ENCODE measurements at regions not wholly inside any gene's neighbourhood (a gene's known extent, or its start where the extent isn't known, plus 50 kb on each side); places are given as distances from the start of the nearest gene placed in this dataset.
"Not testable (repeated sequence)": the region's sequence is repeated elsewhere in the genome, so short reads cannot be mapped to it uniquely, and the experiment has no call there.

DNA sequence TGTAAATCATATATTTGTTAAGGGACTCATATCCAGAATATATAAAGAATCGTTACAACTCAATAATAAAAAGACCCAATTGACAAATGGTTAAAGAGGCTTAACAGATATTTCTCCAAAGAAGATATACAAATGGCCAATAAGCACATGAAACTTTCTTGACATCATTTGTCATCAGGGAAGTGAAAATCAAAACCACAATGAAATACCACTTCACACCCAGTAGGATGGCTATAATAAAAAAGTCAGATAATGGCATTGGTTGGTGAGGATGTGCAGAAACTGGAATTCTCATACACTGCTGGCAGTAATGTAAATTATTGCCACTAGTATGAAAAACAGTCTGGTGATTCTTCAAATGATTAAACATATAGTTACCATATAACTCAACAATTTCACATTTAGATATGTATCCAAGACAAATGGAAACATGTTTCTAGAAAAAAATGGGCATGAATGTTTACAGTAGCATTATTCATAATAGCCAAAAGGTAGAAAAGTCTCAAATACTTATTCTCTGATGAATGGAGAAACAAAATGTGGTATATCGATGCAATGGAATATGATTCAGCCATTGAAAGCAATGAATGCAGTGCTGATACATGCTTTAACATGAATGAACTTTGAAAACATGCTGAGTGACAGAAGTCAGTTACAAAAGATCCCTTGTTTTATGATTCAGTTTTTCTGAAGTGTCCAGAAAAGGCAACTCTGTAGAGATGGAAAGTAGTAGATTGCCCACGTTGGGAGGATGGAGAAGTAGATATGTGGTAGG, 304.6 kb upstream of the ZEB2 start:
- no peak for DNase-seq (ENCODE audit: low read depth in 2 of 2)

GRCh38 chr2:144822966-144823365, 303.0 kb upstream of the ZEB2 start:
- DNase-seq (ENCODE audit: low read depth in 2 of 2) = no peak

- DNase-seq (ENCODE audit: low read depth in 2 of 2) = no peak
These were observed 292.4 kb upstream of the ZEB2 start for GRCh38 chr2:144812288-144812687.

- peak; percentile 1 to 93 for DNase-seq (ENCODE audit: low read depth in 2 of 2)
These were observed 281.8 kb upstream of the ZEB2 start for GRCh38 chr2:144801766-144802165.

- no peak for DNase-seq (ENCODE audit: low read depth in 2 of 2)
These were observed 281.4 kb upstream of the ZEB2 start for GRCh38 chr2:144801325-144801724.

DNA sequence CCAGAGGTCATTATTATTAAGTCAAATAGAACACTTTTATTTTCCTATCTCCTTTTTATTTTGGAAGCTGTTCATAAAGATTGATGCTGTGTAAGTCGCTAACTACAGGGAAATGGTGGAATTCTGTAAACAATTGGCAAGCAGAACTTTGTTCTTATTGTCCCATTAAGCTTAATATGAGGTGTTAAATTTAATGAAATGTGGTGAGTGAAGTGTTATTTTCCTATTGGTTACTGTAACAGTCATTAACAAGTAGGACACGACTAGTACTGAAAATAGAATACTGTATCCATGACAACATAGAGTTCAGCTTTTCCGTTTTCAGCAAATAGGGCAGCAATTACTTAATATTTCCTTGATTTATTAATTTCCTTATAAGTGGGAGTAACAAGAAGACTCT, 279.1 kb upstream of the ZEB2 start:
- DNase-seq (ENCODE audit: low read depth in 2 of 2) = peak in 1 of 2 donors; percentile 28

DNA sequence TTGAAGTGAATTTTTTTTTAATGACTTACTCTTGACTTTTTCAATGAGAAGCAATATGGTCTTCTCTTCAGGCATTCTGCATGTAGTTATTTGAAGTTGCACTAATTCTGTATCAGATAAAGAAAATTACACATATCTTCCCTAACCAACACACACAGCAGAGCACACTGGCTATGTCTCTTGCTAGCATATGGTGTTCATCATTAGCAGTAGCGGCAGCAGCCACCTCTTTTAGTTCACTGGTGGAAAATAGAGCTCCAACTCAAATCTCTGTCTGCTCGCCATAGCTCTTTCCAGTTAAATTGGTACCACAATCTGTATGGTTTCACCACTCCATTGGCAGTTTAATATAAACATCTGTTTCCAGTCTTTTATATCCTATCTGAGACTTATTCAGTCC, 278.1 kb upstream of the ZEB2 start:
- DNase-seq (ENCODE audit: low read depth in 2 of 2) = no peak

GRCh38 chr2:144796936-144797335, 277.0 kb upstream of the ZEB2 start:
- no peak for DNase-seq (ENCODE audit: low read depth in 2 of 2)

DNA sequence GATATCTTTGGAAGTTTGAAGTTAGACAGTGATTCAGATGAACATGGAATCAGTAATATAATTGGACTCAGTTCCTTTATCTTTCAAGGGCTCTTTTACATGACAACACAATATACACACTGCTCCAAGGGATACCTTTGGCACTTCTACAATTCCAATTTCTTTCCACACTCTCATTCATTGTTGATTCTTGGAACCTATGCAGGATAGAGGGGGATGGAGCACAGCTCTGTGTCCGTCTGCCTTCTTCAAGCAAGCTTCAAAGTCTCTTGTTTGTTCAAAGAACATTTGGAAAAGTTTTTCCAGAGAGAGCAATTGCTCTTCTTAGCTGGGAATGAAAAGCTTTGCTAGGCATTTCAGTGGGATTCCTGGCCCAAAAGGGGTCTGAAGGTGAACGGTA, 276.2 kb upstream of the ZEB2 start:
- no peak for DNase-seq (ENCODE audit: low read depth in 2 of 2)

GRCh38 chr2:144785253-144785652, 265.3 kb upstream of the ZEB2 start:
- no peak for DNase-seq (ENCODE audit: low read depth in 2 of 2)

GRCh38 chr2:144780983-144781382, 261.1 kb upstream of the ZEB2 start:
- no peak for DNase-seq (ENCODE audit: low read depth in 2 of 2)

DNA sequence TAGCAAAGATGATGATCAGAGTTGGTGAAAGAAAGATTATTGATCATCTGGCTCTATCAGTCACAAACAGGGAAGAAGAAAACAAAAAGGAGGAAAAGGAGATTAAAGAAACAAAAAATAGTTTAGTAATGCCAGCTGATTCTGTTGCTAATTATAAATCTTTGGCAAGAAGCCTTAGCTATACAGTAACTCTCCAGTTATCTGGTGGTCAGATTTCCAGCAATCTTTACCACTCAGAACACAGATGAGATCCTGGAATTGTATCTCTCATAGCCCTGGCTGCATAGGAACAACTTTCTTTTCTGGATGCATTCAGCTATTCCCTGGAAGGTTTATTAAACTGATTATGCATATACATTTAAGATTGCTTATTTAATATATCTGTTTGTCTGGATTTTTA, 256.8 kb upstream of the ZEB2 start:
- DNase-seq (ENCODE audit: low read depth in 2 of 2) = no peak

DNA sequence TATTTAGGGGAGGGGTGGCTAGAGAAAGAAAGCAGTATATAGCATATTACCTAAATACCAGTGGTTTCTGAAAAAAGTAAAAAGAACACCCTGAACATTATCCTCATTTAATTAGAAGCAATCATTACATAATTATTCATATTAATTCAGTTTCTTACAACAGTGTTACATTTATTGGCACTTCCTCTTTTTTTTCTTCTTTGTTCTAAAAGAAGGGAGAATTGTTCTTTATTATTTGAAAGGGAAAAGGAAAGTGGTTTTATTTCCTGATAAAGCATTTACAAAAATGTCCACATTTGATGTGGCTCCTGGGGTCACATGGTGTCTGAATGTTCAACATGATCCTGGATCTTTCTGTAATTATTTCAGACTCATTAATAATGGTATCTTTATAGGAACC, 254.9 kb upstream of the ZEB2 start:
- DNase-seq (ENCODE audit: low read depth in 2 of 2) = no peak

- no peak for DNase-seq (ENCODE audit: low read depth in 2 of 2)
These were observed 251.4 kb upstream of the ZEB2 start for GRCh38 chr2:144771348-144771747.

- DNase-seq (ENCODE audit: low read depth in 2 of 2) = no peak
These were observed 250.8 kb upstream of the ZEB2 start for GRCh38 chr2:144770616-144771230.

DNA sequence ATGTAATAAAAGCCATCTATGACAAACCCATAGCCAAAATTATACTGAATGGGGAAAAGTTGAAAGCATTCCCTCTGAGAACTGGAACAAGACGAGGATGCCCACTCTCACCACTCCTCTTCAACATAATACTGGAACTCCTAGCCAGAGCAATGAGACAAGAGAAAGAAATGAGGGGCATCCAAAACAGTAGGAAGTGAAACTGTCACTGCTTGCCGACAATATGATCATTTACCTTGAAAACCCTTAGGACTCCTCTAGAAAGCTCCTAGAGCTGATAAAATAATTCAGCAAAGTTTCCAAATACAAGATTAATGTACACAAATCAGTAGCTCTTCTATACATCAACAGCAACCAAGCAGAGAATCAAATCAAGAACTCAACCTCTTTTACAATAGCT, 241.0 kb upstream of the ZEB2 start:
- not testable (repeated sequence) for DNase-seq (ENCODE audit: low read depth in 2 of 2)

DNA sequence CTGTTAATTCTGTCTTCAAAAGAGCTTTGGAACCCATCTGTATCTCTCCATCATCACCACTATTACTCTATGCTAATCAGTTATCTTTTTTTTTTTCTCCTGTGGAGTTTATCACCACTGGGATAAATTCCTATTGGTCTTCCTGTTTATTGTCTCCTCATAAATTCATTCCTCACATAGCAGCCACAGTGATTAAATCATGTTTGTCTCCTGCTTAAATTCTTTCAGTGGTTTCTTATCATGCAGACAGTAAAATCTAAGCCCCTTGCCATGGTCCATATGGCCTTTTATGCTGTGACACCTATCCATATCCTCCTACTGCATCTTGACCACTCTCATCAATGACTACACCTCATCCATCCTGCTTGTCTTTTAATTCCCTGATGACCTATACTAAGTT, 239.8 kb upstream of the ZEB2 start:
- DNase-seq (ENCODE audit: low read depth in 2 of 2) = no peak

GRCh38 chr2:144758196-144758595, 238.3 kb upstream of the ZEB2 start:
- not testable (repeated sequence) for DNase-seq (ENCODE audit: low read depth in 2 of 2)

DNA sequence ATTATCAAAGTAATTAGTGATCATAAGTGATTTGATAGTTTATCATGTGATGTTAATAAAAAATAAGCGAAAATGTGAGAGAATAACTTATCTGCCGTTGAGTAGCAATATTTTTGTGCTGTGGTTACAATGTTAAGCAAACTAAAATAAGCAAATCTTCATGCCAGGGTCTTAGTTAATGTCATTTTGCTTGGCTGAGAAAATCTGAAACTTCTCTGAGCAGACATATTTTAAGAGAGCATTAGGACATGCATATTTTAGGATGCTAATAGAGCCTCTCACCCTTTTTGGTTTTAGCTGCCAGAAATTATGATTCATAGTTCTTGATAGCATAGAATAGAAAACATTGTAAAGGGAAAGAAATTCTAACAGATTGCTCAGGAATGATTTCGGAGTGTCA, 233.5 kb upstream of the ZEB2 start:
- DNase-seq (ENCODE audit: low read depth in 2 of 2) = no peak

- DNase-seq (ENCODE audit: low read depth in 2 of 2) = no peak
These were observed 231.4 kb upstream of the ZEB2 start for GRCh38 chr2:144751142-144751905.

DNA sequence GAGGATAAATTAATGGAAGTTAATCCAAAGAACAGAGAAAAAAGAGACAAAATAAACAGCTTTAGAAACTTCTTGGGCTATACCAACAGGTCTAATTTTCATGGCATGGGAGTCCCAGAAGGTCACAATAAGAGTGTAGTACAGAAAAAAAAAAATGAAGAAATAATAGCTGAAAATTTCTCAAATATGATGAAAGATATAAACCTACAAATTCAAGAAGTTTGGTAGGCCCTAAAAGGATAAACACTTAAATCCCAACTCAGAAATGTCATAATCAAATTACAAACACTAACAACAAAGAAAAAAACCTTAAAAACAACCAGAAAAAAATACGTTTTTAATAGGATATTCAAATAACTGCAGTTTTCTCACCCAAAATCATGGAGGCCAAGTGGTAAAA, 229.3 kb upstream of the ZEB2 start:
- no peak for DNase-seq (ENCODE audit: low read depth in 2 of 2)

DNA sequence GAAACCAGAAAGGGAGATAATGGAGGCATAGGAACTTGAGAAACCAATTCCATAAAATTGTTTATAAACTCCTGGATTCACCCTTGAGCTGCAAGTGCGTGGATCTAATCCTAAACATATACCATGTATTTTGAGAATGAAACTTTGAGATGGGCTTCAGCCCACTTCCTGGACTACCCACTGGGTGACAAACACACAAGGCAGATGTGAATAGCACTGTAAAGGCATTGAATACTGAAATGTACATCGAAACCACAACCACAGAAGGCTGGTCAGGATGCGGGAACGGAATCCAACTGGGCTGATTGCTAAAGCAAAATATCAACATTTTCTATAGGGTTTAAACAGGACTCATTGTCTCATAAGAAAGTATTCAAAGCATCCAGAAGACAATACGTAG, 228.5 kb upstream of the ZEB2 start:
- no peak for DNase-seq (ENCODE audit: low read depth in 2 of 2)

- DNase-seq (ENCODE audit: low read depth in 2 of 2) = no peak
These were observed 227.7 kb upstream of the ZEB2 start for GRCh38 chr2:144747571-144747970.

All from lung microvascular endothelial cell (primary cell).